Sigmoid colon (tissue), 6 donors: ENCODE measurements at regions not wholly inside any gene's neighbourhood (a gene's known extent, or its start where the extent isn't known, plus 50 kb on each side); places are given as distances from the start of the nearest gene placed in this dataset.

Source experiments
- DNase-seq: peaks from one replicate; pipeline ENCODE4 v3.0.0-alpha.2; 2019
- H3K27ac ChIP-seq, 4 donors: fragments of 200-600 bp; sonication (generic); one replicate each; pipeline ENCODE4 v1.5.1; 2016 to 2019; ENCODE audit warnings: mild to moderate bottlenecking in 1 of 4
- H3K27me3 ChIP-seq, 3 donors: fragments of 200-600 bp; sonication (generic); one replicate each; pipeline ENCODE4 v1.5.1; 2019; ENCODE audit warnings: mild to moderate bottlenecking in 1 of 3
- H3K36me3 ChIP-seq, 4 donors: fragments of 200-600 bp; sonication (generic); one replicate each; pipeline ENCODE4 v1.5.1; 2016 to 2019
- H3K4me1 ChIP-seq, 4 donors: fragments of 200-600 bp; sonication (generic); one replicate each; pipeline ENCODE4 v1.5.1; 2017 to 2019
- H3K4me3 ChIP-seq, 4 donors: fragments of 200-600 bp; sonication (generic); one replicate each; pipeline ENCODE4 v1.5.1; 2017 to 2019; ENCODE audit warnings: mild to moderate bottlenecking in 2 of 4, moderate library complexity in 1 of 4
- H3K9me3 ChIP-seq, 4 donors: fragments of 200-600 bp in 3 of 4; sonication (generic) in 3 of 4; one replicate each; pipeline versions ENCODE4 v1.5.1 to v1.6.1; 2013 to 2019
- EP300 ChIP-seq, 4 donors: sonication (generic); formaldehyde crosslinking; IDR thresholded peaks; one replicate each; pipeline ENCODE4 v1.6.1; 2017; ENCODE audit warnings: antibody characterized with exemption in 4 of 4
- POLR2A ChIP-seq, 2 donors: fragments of 450-650 bp; IDR thresholded peaks; one replicate each; pipeline ENCODE4 v1.6.1; 2016; ENCODE audit warnings: antibody characterized with exemption in 2 of 2, mild to moderate bottlenecking in 2 of 2, moderate library complexity in 2 of 2
- POLR2AphosphoS5 ChIP-seq, 4 donors: sonication (generic); formaldehyde crosslinking; IDR thresholded peaks; one replicate each; pipeline ENCODE4 v1.6.1; 2017; ENCODE audit warnings: antibody characterized with exemption in 4 of 4
- WGBS, 2 donors: extraction: QIAGEN DNeasy Blood & Tissue Kit; methylation state at CpG; one replicate each; pipeline ENCODE4 v1.1.7; 2013; 5-methylcytosine and 5-hydroxymethylcytosine counted together
- intact Hi-C: fragments of 100-400 bp; cut with DNase I; formaldehyde crosslinking; loops from one replicate; pipeline ENCODE4 v1.15.1; 2023
- TF ChIP-seq, protein P1 (sequence below), 4 experiments: fragments of 450-650 bp in 3 of 4; fragments of 200-600 bp in 1 of 4; IDR thresholded peaks; one replicate each; pipeline ENCODE4 v1.5.1; 2016 to 2019; ENCODE audit warnings: antibody characterized with exemption in 4 of 4, mild to moderate bottlenecking in 3 of 4, moderate library complexity in 2 of 4
- donor health status: healthy with polysubstance abuse.
- donor health status: healthy.

DNA sequence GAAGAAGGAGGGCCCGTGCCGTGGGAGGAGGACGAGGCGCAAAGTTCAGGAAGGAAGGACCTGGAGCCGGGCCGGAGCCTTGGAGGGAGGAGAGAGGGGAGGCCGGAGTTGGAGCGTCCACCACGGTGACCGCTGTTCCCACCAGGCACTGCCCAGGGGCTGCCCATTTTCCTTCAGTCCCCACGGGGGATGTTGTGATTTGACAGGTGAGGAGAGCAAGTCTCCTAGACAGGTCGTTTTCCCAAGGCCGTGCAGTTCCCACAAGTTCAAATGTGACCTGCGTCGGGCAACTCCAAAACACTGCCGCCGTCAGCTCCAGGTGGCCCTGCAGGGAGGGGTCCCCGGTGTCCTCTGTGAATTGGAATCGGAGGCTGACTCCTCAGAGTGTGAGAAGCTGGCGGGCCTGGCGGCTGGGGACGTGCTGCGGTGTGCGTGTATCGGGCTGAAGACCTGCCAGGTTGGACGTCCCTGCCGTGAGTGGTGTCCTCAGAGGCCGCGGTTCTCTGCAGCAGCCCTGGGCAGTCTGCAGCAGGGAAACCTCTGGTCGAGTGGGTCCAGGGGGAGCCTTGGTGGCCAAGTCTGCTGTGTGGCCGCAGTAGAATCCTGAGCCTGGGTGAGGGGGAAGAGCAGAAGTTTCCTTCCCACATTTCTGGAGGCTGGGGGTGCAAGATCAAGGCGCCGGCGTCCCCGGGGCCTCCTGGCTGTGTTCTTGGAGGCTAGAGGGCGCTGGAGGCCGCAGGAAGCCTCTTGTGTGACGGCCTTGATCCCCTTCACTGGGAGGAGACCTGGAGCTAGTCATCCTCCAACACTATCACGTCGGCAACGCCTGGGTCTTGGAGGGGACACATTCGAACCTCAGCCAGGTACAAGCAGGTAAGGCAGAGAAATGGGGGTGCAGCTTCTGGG, 115.1 kb upstream of the FRMD1 start:
- H3K27me3 ChIP-seq: no peaks in the 10 kb centered on the region
- 88 to 94% methylated on average over 42 of the region's 42 CpGs for WGBS, 2 donors
- no peaks in the 10 kb centered on the region for H3K36me3 ChIP-seq
- no peaks in the 10 kb centered on the region for H3K4me1 ChIP-seq
- intact Hi-C loops: no loop called here
- H3K4me3 ChIP-seq: no peak overlapping the region
- DNase-seq: peak; percentile 54
- no peaks in the 10 kb centered on the region for H3K9me3 ChIP-seq
- H3K27ac ChIP-seq: no peak overlapping the region
- no peak for TF ChIP-seq POLR2AphosphoS5 (IDR thresholded peaks at IDR 0.05)
- no peak for TF ChIP-seq EP300 (IDR thresholded peaks at IDR 0.05)
- TF ChIP-seq, protein P1, sequence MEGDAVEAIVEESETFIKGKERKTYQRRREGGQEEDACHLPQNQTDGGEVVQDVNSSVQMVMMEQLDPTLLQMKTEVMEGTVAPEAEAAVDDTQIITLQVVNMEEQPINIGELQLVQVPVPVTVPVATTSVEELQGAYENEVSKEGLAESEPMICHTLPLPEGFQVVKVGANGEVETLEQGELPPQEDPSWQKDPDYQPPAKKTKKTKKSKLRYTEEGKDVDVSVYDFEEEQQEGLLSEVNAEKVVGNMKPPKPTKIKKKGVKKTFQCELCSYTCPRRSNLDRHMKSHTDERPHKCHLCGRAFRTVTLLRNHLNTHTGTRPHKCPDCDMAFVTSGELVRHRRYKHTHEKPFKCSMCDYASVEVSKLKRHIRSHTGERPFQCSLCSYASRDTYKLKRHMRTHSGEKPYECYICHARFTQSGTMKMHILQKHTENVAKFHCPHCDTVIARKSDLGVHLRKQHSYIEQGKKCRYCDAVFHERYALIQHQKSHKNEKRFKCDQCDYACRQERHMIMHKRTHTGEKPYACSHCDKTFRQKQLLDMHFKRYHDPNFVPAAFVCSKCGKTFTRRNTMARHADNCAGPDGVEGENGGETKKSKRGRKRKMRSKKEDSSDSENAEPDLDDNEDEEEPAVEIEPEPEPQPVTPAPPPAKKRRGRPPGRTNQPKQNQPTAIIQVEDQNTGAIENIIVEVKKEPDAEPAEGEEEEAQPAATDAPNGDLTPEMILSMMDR (IDR thresholded peaks at IDR 0.05): no peak
- TF ChIP-seq POLR2A (IDR thresholded peaks at IDR 0.05): no peak

DNA sequence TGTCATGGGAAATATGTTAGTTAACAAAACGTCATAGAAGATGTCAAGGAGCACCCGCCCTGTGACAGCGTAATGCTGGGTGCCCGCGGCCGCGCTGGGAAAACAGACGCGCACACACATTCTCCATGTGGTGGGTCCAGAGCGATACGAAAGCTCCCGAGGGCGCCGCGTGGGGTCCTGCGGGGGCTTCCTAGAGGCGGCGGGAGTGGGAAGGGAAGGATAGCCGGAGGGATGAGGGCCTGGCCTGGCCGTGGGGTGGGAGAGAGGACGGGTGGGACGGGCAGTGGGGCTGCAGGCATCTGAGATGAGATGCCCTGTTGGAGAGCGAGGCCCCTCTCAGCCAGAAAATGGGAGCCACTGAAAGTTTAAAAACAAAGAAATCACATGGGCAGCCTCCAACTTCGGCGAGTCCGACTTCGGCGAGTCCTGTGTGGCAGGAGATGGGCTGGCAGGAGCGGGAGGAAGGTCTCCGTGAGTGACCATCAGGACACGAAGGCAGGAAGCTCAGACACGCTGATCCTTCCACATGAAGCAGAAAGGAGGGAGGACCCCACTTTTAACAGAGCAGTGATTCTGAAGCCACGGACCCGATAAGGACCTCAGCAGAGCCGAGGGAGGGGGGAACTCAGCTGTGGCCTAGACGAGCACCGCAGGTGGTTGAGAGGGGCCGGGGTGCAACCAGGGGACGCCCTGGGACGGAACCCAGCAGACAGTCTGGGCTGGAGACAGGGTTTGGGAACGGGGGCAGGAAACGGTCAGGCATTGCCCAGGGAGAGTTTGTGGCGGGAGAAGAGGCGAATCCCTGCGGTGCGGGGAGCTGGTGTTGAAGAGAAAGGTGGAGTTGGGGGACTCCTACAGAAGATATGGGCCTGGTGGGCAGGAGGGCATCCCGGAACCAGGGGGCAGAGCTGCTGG, 114.1 kb upstream of the FRMD1 start:
- no peaks in the 10 kb centered on the region for H3K36me3 ChIP-seq
- no peak overlapping the region for H3K27ac ChIP-seq
- 94 to 97% methylated on average over 47 of the region's 47 CpGs for WGBS, 2 donors
- no peaks in the 10 kb centered on the region for H3K9me3 ChIP-seq
- DNase-seq: peak; percentile 48
- H3K4me1 ChIP-seq: no peaks in the 10 kb centered on the region
- H3K27me3 ChIP-seq: no peaks in the 10 kb centered on the region
- no peak overlapping the region for H3K4me3 ChIP-seq
- intact Hi-C loops: no loop called here
- TF ChIP-seq POLR2AphosphoS5 (IDR thresholded peaks at IDR 0.05) (no peak), EP300 (IDR thresholded peaks at IDR 0.05) (no peak), POLR2A (IDR thresholded peaks at IDR 0.05) (no peak)
- TF ChIP-seq, protein P1 (IDR thresholded peaks at IDR 0.05): no peak

DNA sequence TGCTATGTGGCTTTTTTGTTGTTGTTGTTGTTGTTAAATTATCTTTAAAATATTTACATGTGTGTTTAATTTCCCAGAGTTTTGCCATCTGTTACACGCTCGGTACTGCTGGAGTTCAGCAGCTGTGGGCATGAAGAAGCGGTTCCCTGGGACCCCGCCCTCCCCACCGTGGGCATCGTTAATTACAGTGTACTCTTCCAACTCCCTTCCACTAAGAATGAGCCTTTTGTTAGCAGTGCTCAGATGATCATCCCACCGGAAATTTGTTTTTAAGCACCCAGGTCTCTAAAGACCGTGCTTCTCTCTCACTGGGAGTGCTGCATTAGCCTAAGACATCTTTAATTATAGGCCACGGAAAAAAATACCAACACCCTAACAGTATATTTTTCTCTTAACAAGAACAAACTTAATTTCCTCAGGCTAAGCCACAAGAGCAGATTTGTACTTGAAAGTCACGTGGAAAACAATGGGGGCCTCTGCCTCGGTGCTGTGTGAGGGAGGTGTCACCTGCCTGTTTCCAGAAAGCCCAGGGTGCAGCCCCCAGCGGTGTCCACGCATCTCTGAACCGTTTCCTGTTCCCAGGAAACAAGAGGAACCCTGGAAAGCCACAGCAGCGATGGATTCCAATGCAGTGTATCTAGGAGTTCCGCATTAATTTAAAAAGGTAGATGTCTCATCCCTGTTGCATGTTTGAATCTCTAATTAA, 113.3 kb upstream of the FRMD1 start:
- Histone ChIP-seq H3K9me3 (no peaks in the 10 kb centered on the region), H3K27me3 (no peaks in the 10 kb centered on the region), H3K27ac (no peak overlapping the region), H3K4me1 (no peaks in the 10 kb centered on the region), H3K36me3 (no peaks in the 10 kb centered on the region), H3K4me3 (no peak overlapping the region)
- no peak for TF ChIP-seq POLR2AphosphoS5 (IDR thresholded peaks at IDR 0.05)
- TF ChIP-seq, protein P1 (IDR thresholded peaks at IDR 0.05): no peak
- TF ChIP-seq POLR2A (IDR thresholded peaks at IDR 0.05): no peak
- no peak for TF ChIP-seq EP300 (IDR thresholded peaks at IDR 0.05)
- intact Hi-C loops: no loop called here
- peak; percentile 27 for DNase-seq
- WGBS, 2 donors: 34 to 59% methylated on average over 16 of the region's 16 CpGs

DNA sequence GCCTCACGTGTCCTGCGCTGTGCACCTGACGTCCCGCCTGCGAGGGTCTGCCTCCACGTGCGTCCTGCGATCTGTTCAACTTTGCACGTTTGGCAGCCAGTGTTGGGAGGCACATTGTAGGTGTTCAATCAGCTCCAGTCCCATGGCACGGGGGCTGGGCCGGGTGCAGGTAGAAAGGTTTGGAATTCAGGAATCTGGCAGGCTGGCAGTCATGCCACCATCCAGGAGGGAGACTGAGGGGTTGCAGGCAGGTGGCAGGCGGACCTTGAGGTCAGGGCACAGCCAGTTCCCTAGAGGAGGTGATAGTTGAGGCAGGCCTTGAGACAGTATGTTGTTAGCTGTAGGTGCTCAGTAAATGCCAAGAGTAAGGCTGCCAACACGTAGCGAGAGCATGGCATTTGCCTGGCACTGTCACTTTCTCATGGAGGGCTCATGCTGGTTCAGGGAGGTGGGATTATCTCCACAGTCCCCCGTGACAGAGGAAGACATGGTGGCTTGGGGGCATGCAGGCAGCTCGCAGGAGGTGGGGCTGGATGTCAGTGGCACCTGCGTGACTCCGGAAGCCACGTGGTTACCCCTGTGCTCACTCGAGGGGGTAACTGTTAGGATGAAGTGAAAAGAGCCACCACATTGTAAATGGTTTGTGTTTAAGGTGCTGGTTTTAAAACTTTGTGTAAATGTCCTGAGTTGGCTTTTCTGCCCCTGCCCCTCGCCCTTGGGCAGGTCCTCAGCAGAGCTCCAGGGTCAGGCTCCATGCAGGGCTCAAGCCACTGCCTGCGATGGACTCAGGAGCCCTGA, 111.8 kb upstream of the FRMD1 start:
- H3K27ac ChIP-seq: no peak overlapping the region
- H3K36me3 ChIP-seq: no peaks in the 10 kb centered on the region
- no peak overlapping the region for H3K4me3 ChIP-seq
- TF ChIP-seq, protein P1 (IDR thresholded peaks at IDR 0.05): no peak
- no peak for TF ChIP-seq POLR2AphosphoS5 (IDR thresholded peaks at IDR 0.05)
- no peak for TF ChIP-seq EP300 (IDR thresholded peaks at IDR 0.05)
- no peak for TF ChIP-seq POLR2A (IDR thresholded peaks at IDR 0.05)
- intact Hi-C loops: no loop called here
- 91% methylated on average over 22 of the region's 22 CpGs for WGBS, 2 donors
- H3K9me3 ChIP-seq: no peaks in the 10 kb centered on the region
- peak; percentile 48 for DNase-seq
- no peaks in the 10 kb centered on the region for H3K4me1 ChIP-seq
- H3K27me3 ChIP-seq: no peaks in the 10 kb centered on the region
